Islet precursor cell (in vitro differentiated cells): ENCODE measurements at regions not wholly inside any gene's neighbourhood (a gene's known extent, or its start where the extent isn't known, plus 50 kb on each side); places are given as distances from the start of the nearest gene placed in this dataset.
A peak's percentile ranks its signal among the peaks of the same experiment; 100 is the strongest.

ENCODE experiments used
- DNase-seq: peaks from one replicate; pipeline ENCODE4 v3.0.0-alpha.2; 2018

- DNase-seq: no peak
Observed at GRCh38 chr10:78750418-78750817, 318.3 kb upstream of the ZMIZ1 start.

GRCh38 chr10:78751716-78752115 is 317.1 kb upstream of the ZMIZ1 start:
- DNase-seq: no peak

DNA sequence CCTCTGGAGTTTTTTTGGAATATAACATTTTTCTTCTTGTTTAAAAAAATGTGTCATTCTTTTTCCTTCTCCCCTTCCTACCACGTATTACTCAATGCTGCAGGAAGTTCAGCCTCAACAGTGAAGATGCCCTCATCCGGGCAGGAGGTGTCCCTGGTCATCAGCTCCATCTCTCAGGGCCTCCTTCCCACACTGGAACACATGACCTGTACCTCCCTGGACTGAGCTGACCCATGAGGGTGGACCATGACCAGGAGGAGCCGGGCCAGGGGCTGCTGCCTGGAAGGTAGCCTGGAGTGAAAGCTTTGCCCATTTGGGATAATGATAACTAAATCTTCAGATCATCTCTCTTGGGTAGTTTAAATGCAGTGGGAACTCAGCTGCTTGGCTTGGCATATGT is 316.5 kb upstream of the ZMIZ1 start:
- DNase-seq: no peak

- no peak for DNase-seq
Observed at GRCh38 chr10:78752708-78753107, 316.1 kb upstream of the ZMIZ1 start.

DNA sequence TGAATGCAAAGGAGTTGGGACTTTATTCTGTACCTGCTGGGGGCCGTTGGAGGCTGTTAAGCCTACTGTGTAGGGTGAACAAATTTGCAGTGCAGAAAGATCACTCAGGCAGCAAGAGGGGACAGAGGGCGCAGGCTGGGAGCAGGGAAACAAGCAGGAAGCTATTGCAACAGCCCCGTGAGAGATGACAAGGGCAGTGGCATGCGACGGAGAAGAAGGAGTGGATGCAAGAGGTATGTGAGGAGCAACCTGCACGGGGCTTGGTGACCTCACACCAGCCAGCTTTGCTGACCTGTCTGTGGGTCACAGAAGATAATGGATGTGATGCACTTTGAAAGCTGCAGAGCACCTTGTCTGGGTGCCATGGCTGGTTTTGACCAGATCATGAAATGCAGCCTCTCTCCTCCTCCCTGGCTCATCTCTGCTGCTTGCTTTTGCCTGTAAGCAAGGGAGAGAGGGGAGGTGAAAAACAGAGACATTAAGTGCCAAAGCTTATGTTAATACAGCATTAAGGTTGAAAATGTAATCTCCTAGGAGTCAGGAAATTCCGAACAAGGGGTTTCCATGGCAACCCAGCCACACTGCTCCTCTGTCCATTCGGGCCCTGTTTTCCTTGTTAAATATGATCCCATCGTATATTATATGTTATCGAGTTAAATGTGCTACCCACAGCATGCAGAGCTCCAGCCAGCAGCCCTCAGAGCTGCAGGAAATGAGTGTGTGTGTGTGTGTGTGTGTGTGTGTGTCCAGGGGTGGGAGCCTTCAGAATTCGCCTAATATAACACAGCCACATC is 314.3 kb upstream of the ZMIZ1 start:
- peak; percentile 72 for DNase-seq

- no peak for DNase-seq
Observed at GRCh38 chr10:78755063-78755701, 313.6 kb upstream of the ZMIZ1 start.

- no peak for DNase-seq
Observed at GRCh38 chr10:78755877-78756455, 312.8 kb upstream of the ZMIZ1 start.

DNA sequence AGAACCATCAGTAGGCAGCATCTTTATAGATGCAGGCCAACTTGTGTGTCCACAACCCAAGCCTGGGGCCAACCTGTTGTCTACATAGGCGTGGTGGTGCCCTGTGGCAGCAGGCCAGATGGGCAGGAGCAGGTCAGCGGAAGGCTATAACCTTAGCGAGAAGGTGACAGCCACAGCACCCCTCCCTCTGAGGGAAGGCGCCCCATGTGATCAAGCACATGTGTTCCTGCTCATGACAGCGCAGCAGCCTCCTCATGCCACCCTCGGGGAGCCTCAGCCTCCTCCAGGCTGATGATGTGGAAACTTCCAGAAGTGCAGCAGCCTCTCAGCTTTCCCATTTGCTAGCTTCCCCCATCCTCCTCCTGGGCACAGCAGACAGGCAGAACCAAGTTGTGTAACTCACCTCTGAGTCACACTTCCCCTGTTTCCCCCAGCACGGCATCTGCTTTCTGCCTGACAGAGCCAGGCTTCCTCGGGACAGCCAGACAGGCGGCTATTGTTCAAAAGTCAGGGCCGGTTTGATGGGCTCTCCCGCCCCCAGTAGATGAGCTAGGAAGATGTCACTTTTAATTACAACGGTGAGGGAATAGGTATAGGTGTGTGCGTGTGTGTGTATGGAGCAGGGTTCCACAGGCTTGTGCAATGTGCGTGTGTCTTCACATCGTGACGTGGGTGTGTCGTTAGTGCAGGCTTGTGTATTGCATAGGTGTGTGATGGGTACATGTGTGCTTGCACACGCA is 312.0 kb upstream of the ZMIZ1 start:
- DNase-seq: peak; percentile 99

GRCh38 chr10:78757344-78757925 is 311.3 kb upstream of the ZMIZ1 start:
- peak; percentile 96 for DNase-seq

DNA sequence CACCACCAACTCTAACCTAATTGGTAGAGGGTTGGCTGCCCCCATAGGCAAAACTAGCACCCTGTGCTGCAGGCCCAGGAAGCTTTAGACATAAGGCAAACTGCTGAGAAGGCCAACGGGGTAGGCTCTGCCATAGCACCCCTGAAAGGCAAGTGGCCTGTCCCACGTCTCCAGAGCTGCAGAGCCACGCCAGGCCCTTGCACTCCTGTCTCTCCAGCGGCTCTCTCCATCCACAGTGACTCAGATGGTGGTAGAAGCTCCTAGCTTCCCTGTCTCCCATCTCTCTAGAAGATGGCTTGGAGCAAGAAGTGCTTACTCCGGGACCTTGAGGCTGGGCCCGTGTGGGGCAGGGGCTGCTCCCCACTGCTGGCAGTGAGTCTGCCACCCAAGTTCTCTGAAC is 310.6 kb upstream of the ZMIZ1 start:
- DNase-seq: no peak

DNA sequence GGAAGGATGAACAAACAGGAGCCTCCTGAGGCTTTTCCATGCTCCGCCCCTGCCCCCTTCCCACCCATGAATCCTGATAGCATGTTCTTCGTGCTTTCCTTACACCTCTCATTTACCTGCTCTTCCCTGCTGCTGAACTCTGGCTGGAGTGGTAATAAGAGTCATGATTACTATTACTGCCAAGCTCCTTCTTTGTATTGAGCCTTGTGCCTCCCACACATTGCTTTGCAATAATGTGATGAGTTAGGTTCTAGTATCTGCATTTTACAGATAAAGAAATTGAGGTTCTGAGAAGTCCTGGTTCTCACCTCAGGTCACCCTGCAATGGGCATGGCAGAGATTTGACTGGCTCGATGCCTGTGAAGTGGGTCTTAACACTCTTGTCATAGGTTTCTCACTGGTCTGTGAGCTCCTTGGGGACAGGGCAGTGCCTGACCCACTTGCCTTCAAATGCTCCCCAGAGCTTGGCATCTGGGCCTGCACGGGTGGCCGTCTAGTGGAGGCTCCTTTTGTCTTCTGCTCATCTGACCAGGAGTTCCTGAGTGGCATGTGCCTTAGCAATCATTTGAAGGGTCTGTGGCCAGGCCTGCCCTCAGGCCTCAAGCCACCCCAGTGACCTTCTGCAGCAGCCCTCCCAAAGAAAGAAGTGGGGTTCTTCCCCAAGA is 309.2 kb upstream of the ZMIZ1 start:
- DNase-seq: no peak

GRCh38 chr10:78760463-78761310 is 308.1 kb upstream of the ZMIZ1 start:
- no peak for DNase-seq

DNA sequence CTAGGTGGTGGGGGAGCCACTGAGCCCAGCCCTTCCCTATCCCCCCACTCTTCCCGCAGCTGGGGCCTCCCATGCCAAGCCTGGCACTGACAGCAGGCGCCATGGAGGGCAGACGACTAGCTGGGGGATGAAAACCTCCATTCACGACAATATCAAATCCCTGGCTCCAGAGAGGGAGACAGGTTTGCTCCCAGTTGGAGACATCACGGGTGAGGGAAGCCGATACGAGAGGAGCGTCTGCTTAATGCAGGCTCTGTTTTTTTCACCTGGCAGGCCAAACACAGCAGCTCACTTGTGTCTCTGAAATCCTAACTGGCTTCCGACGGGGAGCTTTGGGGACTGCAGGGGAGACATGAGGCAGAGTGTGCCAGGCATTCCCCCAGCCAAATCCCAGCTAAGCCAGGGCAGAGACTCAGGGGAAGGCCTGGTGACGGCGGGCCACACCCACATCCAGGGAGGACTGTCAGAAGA is 307.4 kb upstream of the ZMIZ1 start:
- DNase-seq: no peak

- no peak for DNase-seq
Observed at GRCh38 chr10:78762086-78762630, 306.6 kb upstream of the ZMIZ1 start.

DNA sequence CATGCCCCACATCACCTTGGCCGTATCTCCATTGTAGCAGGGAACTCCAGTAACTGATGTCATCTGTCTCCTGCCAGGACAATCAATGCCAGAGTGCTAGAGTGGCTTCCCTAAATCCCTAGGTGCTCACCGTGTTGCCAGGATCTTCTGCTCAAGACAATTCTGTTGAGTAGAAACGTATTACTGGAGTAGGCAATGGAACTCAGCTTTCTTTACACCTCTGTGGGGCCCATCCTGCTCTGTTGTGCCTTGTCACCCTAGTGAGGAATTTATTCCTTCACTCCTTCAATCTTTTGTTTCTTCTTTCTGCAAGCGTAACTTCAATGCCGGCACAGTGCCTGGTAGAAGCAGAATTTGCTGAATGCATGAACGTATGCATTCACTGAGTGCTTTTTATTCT is 305.5 kb upstream of the ZMIZ1 start:
- DNase-seq: no peak

GRCh38 chr10:78763651-78764395 is 304.9 kb upstream of the ZMIZ1 start:
- DNase-seq: no peak

- no peak for DNase-seq
Observed at GRCh38 chr10:78764436-78764835, 304.3 kb upstream of the ZMIZ1 start.

DNA sequence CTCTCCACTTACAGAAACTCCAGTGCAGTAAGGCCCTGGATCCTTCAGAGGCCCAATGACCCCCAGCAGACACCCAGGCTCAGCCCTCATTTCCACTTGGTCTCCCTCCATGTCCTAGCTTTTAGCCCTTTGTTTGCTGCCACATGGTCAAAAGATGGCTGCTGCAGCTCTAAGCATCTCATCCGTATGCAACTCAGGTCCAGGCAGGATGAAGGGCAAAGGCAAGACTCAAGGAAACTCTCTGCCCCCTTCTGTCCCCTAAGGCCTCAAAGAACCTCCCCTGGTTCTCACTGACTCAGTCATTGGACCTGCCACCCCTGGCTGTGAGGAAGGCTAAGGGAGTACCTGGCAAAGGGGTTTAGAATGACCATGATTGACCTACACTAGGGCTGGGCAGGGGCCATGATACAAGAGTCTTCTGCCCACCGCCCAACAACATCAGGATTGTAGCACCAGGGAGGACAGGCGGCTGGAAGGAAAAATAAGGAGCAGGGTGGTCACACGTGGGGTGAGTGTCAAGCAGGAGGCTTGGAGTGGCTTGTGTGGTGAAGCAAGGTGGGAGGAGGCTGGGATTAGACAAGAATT is 303.8 kb upstream of the ZMIZ1 start:
- peak; percentile 41 for DNase-seq

GRCh38 chr10:78765726-78766335 is 302.9 kb upstream of the ZMIZ1 start:
- DNase-seq: peak; percentile 69

GRCh38 chr10:78766603-78767002 is 302.2 kb upstream of the ZMIZ1 start:
- DNase-seq: peak; percentile 32
